ENCODE measurements at regions not wholly inside any gene's neighbourhood (a gene's known extent, or its start where the extent isn't known, plus 50 kb on each side); places are given as distances from the start of the nearest gene placed in this dataset.

DNA sequence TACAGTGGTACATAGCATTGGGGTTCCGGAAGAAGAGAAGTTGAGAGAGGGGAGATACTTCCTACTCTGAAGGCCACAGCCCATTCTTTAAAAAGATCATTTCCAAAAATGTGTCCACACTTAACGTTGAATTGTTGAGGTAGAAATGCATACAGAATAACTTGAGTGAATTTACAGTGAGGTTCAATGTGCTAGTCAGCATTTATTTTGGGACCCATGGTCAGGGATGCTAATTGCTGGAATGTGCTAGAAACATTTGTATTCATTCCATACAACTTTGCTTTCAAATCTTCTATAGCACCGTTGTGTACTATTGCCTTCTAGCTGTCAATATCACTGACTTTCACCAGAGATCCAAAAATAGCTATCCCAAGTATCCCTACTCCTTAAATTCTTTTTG, 325.9 kb downstream of the SATB2 start:
- TF ChIP-seq RAD21 (IDR thresholded peaks at IDR 0.05; ENCODE audit: low read depth) (no peak), ZBTB7A (IDR thresholded peaks at IDR 0.05; ENCODE audit: low read depth) (no peak), FOXM1 (IDR thresholded peaks at IDR 0.05; ENCODE audit: borderline replicate concordance, low read depth) (no peak), EGR1 (IDR thresholded peaks at IDR 0.05) (no peak), TAF1 (IDR thresholded peaks at IDR 0.05; ENCODE audit: low read depth) (no peak), YY1 (IDR thresholded peaks at IDR 0.05; ENCODE audit: low read depth) (no peak)
- TF ChIP-seq, protein P1, sequence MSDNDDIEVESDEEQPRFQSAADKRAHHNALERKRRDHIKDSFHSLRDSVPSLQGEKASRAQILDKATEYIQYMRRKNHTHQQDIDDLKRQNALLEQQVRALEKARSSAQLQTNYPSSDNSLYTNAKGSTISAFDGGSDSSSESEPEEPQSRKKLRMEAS (IDR thresholded peaks at IDR 0.05), result no peak

Data from Ishikawa (cell line).